Astrocyte (in vitro differentiated cells and primary cell): ENCODE measurements at regions not wholly inside any gene's neighbourhood (a gene's known extent, or its start where the extent isn't known, plus 50 kb on each side); places are given as distances from the start of the nearest gene placed in this dataset.

ENCODE experiments used
- DNase-seq: peaks from one replicate; pipeline ENCODE4 v3.0.0-alpha.2; 2010; ENCODE audit warnings: low read depth
- FAIRE-seq: peaks from 2 replicates; lab custom pipeline; 2011; peaks lifted over from hg19 to GRCh38; lab: Jason Lieb, UNC
- H2AFZ ChIP-seq: 2 replicates; pipeline ENCODE4 v1.6.0; 2012; ENCODE audit warnings: low read depth, low read length, inconsistent platforms
- H3K27ac ChIP-seq: 2 replicates; pipeline ENCODE4 v1.5.1; 2011; ENCODE audit warnings: low read depth, low read length, inconsistent platforms
- H3K27me3 ChIP-seq: 2 replicates; pipeline ENCODE4 v1.6.0; 2011; ENCODE audit warnings: low read length, inconsistent platforms; ENCODE audit not compliant: insufficient read depth
- H3K36me3 ChIP-seq: 2 replicates; pipeline ENCODE4 v1.5.1; 2011; ENCODE audit warnings: low read length, inconsistent platforms; ENCODE audit not compliant: insufficient read depth
- H3K4me1 ChIP-seq: 2 replicates; pipeline ENCODE4 v1.5.1; 2011; ENCODE audit warnings: low read length, inconsistent platforms; ENCODE audit not compliant: insufficient read depth
- H3K4me2 ChIP-seq: 2 replicates; pipeline ENCODE4 v1.6.0; 2012; ENCODE audit warnings: low read length, inconsistent platforms
- H3K4me3 ChIP-seq: 2 replicates; pipeline ENCODE4 v1.5.1; 2011; ENCODE audit warnings: low read depth, mild to moderate bottlenecking, low read length, inconsistent platforms; ENCODE audit not compliant: insufficient read depth
- H3K79me2 ChIP-seq: 2 replicates; pipeline ENCODE4 v1.6.0; 2012; ENCODE audit warnings: mild to moderate bottlenecking, low read length, inconsistent platforms; ENCODE audit not compliant: insufficient read depth
- H3K9ac ChIP-seq: 2 replicates; pipeline ENCODE4 v1.6.0; 2012; ENCODE audit warnings: mild to moderate bottlenecking, low read length, inconsistent platforms
- H3K9me3 ChIP-seq: 2 replicates; pipeline ENCODE4 v1.5.1; 2012; ENCODE audit warnings: low read depth, mild to moderate bottlenecking, low read length, inconsistent platforms; ENCODE audit not compliant: insufficient read depth
- H4K20me1 ChIP-seq: 2 replicates; pipeline ENCODE4 v1.6.0; 2012; ENCODE audit warnings: low read length, inconsistent platforms; ENCODE audit not compliant: insufficient read depth
- H3K27ac Mint-ChIP-seq: one replicate; pipeline ENCODE4 v1.8.0; 2021; ENCODE audit warnings: mild to moderate bottlenecking, mixed read lengths; ENCODE audit not compliant: unreplicated experiment
- H3K27me3 Mint-ChIP-seq: one replicate; pipeline ENCODE4 v1.8.0; 2021; ENCODE audit warnings: low read depth, mixed read lengths; ENCODE audit not compliant: unreplicated experiment
- H3K36me3 Mint-ChIP-seq: one replicate; pipeline ENCODE4 v1.8.0; 2021; ENCODE audit warnings: low read depth, mixed read lengths; ENCODE audit not compliant: unreplicated experiment
- H3K4me1 Mint-ChIP-seq: one replicate; pipeline ENCODE4 v1.8.0; 2021; ENCODE audit warnings: low read depth, mixed read lengths; ENCODE audit not compliant: unreplicated experiment
- H3K4me3 Mint-ChIP-seq: one replicate; pipeline ENCODE4 v1.8.0; 2021; ENCODE audit warnings: mild to moderate bottlenecking, moderate library complexity, mixed read lengths; ENCODE audit not compliant: unreplicated experiment
- H3K9me3 Mint-ChIP-seq: one replicate; pipeline ENCODE4 v1.8.0; 2021; ENCODE audit warnings: mild to moderate bottlenecking, mixed read lengths; ENCODE audit not compliant: unreplicated experiment
- CTCF ChIP-seq: IDR thresholded peaks from 2 replicates; pipeline ENCODE4 v1.5.1; 2011; ENCODE audit warnings: low read depth, mild to moderate bottlenecking, inconsistent platforms, low read length, moderate library complexity; ENCODE audit not compliant: insufficient read depth
- EZH2 ChIP-seq: IDR thresholded peaks from 2 replicates; pipeline ENCODE4 v1.6.1; 2012; ENCODE audit warnings: mild to moderate bottlenecking, low read length, inconsistent platforms; ENCODE audit not compliant: insufficient read depth

- peaks cover 2% of the 10 kb centered on the region for H3K36me3 Mint-ChIP-seq
- no peak overlapping the region for H3K9ac ChIP-seq
- H3K4me1 Mint-ChIP-seq: no peaks in the 10 kb centered on the region
- H3K4me2 ChIP-seq: no peak overlapping the region
- DNase-seq (peak; percentile 52), FAIRE-seq (no peak)
- no peak overlapping the region for H3K4me3 Mint-ChIP-seq
- H3K27ac ChIP-seq: no peak overlapping the region
- no peak for TF ChIP-seq EZH2
- TF ChIP-seq CTCF: no peak
- H3K36me3 ChIP-seq: no peaks in the 10 kb centered on the region
- H3K9me3 ChIP-seq: no peaks in the 10 kb centered on the region
- no peaks in the 10 kb centered on the region for H3K79me2 ChIP-seq
- no peaks in the 10 kb centered on the region for H3K4me1 ChIP-seq
- no peaks in the 10 kb centered on the region for H4K20me1 ChIP-seq
- no peaks in the 10 kb centered on the region for H3K9me3 Mint-ChIP-seq
- H2AFZ ChIP-seq: no peak overlapping the region
- H3K4me3 ChIP-seq: no peak overlapping the region
- peaks cover 2% of the 10 kb centered on the region for H3K27me3 Mint-ChIP-seq
- no peaks in the 10 kb centered on the region for H3K27me3 ChIP-seq
- H3K27ac Mint-ChIP-seq: no peak overlapping the region
Observed at GRCh38 chr12:105769486-105769885, 369.3 kb downstream of the NUAK1 start.

- no peak overlapping the region for H2AFZ ChIP-seq
- H3K4me3 ChIP-seq: no peak overlapping the region
- DNase-seq (no peak), FAIRE-seq (no peak)
- H3K27ac ChIP-seq: no peak overlapping the region
- H3K9ac ChIP-seq: no peak overlapping the region
- no peaks in the 10 kb centered on the region for H3K27me3 ChIP-seq
- H3K4me3 Mint-ChIP-seq: no peak overlapping the region
- no peak overlapping the region for H3K27ac Mint-ChIP-seq
- no peak overlapping the region for H3K4me2 ChIP-seq
- H3K4me1 Mint-ChIP-seq: no peaks in the 10 kb centered on the region
- H3K9me3 ChIP-seq: no peaks in the 10 kb centered on the region
- no peaks in the 10 kb centered on the region for H3K4me1 ChIP-seq
- H4K20me1 ChIP-seq: no peaks in the 10 kb centered on the region
- no peaks in the 10 kb centered on the region for H3K36me3 ChIP-seq
- no peaks in the 10 kb centered on the region for H3K9me3 Mint-ChIP-seq
- peaks cover 2% of the 10 kb centered on the region for H3K36me3 Mint-ChIP-seq
- TF ChIP-seq EZH2 (no peak), CTCF (no peak)
- no peaks in the 10 kb centered on the region for H3K79me2 ChIP-seq
- H3K27me3 Mint-ChIP-seq: peaks cover 2% of the 10 kb centered on the region
Observed at GRCh38 chr12:105773471-105773870, 365.3 kb downstream of the NUAK1 start.

- no peak overlapping the region for H3K27ac Mint-ChIP-seq
- Histone ChIP-seq H3K9ac (no peak overlapping the region), H3K4me1 (no peaks in the 10 kb centered on the region), H3K27me3 (no peaks in the 10 kb centered on the region), H3K27ac (no peak overlapping the region), H3K36me3 (no peaks in the 10 kb centered on the region), H3K9me3 (no peaks in the 10 kb centered on the region), H3K4me3 (no peak overlapping the region), H3K4me2 (no peak overlapping the region), H3K79me2 (no peaks in the 10 kb centered on the region), H2AFZ (no peak overlapping the region), H4K20me1 (no peaks in the 10 kb centered on the region)
- no peak for FAIRE-seq
- H3K4me1 Mint-ChIP-seq: no peaks in the 10 kb centered on the region
- no peak overlapping the region for H3K4me3 Mint-ChIP-seq
- DNase-seq: no peak
- peaks cover 2% of the 10 kb centered on the region for H3K27me3 Mint-ChIP-seq
- no peak for TF ChIP-seq CTCF
- no peak for TF ChIP-seq EZH2
- H3K9me3 Mint-ChIP-seq: no peaks in the 10 kb centered on the region
- H3K36me3 Mint-ChIP-seq: peaks cover 2% of the 10 kb centered on the region
Observed at GRCh38 chr12:105774037-105774436, 364.7 kb downstream of the NUAK1 start.
